ENCODE measurements at regions not wholly inside any gene's neighbourhood (a gene's known extent, or its start where the extent isn't known, plus 50 kb on each side); places are given as distances from the start of the nearest gene placed in this dataset.
"Not testable (repeated sequence)": the region's sequence is repeated elsewhere in the genome, so short reads cannot be mapped to it uniquely, and the experiment has no call there.

DNA sequence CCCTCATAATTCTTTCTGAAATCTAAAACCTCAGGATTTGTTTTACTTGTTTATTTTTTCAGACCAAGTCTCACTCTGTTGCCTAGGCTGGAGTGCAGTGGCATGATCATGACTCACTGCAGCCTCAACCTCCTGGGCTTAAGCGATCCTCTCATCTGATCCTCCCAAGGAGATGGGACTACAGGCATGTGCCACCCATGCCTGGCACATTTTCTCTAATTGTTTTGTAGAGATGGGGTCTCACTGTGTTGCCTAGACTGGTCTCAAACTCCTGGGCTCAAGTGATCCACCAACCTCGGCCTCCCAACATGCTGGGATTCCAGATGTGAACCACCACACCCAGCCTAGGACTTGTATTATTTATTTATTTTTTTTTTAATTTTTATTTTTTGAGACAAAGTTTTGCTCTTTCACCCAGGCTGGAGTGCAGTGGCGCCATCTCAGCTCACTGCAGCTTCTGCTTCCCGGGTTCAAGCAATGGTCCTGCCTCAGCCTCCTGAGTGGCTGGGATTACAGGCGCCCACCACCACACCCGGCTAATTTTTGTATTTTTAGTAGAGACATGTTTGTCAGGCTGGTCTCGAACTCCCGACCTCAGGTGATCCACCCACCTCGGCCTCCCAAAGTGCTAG, 281.9 kb downstream of the GOLGA6L6 start:
- DNase-seq, result not testable (repeated sequence)

DNA sequence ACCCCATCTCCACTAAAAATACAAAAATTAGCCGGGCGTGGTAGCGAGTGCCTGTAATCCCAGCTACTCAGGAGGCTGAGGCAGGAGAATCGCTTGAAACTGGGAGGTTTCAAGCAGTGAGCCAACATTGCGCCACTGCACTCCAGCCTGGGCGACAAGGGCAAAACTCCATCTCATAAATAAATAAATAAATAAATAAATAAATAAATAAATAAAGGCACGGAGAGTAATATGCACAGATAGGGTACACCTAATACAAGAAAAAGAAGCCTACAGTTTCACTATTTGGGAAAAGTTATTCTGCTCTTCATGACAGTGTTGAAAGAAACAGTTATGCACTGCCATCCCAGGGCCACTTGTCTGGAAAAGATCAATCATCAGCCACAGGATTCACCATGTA, 285.2 kb downstream of the GOLGA6L6 start:
- DNase-seq, result not testable (repeated sequence)

- not testable (repeated sequence) for DNase-seq
Measured at GRCh38 chr15:20255641-20256040, 286.0 kb downstream of the GOLGA6L6 start.

DNA sequence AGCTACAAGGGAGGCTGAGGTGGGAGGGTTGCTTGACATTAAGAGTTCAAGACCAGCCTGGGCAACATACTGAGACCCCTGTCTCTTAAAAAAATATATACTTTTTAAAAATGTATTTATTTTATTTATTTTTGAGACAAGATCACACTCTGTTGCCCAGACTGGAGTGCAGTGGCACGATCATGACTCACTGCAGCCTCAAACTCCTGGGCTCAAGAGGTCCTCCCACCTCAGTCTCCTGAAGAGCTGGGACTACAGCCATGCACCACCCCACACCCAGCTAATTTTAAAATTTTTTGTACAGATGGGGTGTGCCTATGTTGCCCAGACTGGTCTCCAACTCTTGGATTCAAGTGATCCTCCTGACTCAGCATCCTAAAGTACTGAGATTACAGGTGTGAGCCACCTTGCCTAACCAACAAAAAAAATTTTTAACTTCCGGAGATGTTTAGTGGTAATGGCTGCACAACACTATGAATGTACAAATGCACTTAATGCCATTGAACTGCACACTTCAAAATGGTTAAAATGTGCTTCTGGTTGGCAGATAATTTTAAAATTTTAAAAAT, 288.5 kb downstream of the GOLGA6L6 start:
- DNase-seq, result not testable (repeated sequence)

- not testable (repeated sequence) for DNase-seq
Measured at GRCh38 chr15:20252040-20252439, 289.6 kb downstream of the GOLGA6L6 start.

GRCh38 chr15:20251214-20252005, 290.2 kb downstream of the GOLGA6L6 start:
- not testable (repeated sequence) for DNase-seq

DNA sequence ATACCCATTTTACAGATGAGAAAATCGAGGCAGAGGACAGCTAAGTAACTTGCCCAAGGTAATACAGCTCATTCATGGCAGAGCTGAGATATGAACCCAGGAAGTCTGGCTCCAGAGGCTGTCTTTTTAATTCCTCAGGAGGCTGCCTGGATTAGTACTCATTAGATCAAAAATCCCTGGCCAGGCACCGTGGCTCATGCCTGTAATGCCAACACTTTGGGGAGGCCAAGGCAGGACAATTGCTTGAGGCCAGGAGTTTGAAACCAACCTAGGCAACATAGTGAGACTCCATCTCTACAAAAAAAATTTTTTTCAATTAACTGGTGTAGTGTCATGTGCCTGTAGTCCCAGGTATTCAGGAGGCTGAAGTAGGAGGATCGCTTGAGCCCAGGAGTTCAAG, 291.4 kb downstream of the GOLGA6L6 start:
- not testable (repeated sequence) for DNase-seq

- not testable (repeated sequence) for DNase-seq
Measured at GRCh38 chr15:20249677-20249970, 292.0 kb downstream of the GOLGA6L6 start.

DNA sequence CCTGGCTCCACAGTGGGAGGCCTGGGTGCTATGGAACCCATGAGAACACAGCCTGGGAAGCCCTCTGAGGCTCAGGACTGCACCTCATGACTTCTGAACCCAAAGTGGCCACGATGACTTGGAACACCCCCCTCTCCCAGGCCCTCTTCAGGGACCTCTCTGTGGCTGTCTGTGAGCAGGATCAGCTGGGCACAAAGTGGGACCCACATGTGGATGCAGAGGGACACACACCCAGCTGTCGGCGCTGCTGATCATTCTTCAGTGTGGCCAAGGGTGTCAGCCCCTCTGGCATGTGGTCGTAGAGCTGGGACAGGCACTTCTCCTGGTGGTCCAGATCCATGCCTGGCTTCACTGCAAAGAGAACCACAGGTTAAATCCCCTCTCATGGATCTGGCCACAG, 293.2 kb downstream of the GOLGA6L6 start:
- DNase-seq, result not testable (repeated sequence)

DNA sequence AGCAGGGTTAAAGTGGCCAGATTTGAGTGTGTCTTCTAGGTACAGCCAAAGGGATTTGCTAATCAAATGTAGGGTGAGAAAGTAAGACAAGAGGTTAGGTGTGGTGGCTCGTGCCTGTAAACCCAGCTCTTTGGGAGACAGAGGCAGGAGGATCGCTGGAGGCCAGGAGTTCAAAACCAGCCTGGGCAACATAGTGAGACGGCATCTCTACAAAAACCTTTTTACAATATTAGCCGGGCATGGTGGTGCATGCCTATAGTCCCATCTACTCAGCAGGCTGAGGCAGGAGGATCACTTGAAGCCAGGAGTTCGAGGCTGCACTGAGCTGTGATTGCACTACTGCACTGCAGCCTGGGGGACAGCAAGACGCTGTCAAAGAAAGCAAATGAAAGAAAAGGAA, 294.5 kb downstream of the GOLGA6L6 start:
- not testable (repeated sequence) for DNase-seq

GRCh38 chr15:20246624-20247023, 295.0 kb downstream of the GOLGA6L6 start:
- DNase-seq, result not testable (repeated sequence)

GRCh38 chr15:20245856-20246255, 295.7 kb downstream of the GOLGA6L6 start:
- not testable (repeated sequence) for DNase-seq

GRCh38 chr15:20244792-20245191, 296.8 kb downstream of the GOLGA6L6 start:
- DNase-seq, result not testable (repeated sequence)

DNA sequence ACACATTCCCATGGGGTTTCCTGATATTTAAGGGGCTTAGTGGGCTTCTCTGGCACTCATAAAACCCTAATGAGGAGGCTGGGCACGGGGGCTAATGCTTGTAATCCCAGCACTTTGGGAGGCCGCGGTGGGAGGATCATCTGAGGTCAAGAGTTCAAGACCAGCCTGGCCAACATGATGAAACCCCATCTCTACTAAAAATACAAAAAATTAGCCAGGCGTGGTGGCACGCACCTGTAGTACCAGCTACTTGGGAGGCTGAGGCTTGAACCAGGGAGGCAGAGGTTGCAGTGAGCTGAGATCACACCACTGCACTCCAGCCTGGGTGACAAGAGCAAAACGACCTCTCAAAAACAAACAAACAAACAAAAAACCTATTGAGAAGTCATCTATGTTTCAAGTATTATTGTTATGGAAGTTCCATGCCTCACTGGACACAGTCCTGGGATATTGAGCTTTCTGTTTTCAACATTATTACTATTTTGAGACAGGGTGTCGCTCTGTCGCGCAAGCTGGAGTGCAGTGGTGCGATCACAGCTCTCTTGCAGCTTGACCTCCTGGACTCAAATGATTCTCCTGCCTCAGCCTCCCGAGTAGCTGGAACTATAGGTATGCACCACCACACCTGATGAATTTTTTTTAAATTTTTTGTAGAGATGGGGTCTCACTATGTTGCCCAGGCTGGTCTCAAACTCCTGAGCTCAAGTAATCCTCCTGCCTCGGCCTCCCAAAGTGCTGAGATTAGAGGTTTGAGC, 297.9 kb downstream of the GOLGA6L6 start:
- not testable (repeated sequence) for DNase-seq

GRCh38 chr15:20240366-20240917, 301.2 kb downstream of the GOLGA6L6 start:
- not testable (repeated sequence) for DNase-seq

GRCh38 chr15:20239186-20239585, 302.4 kb downstream of the GOLGA6L6 start:
- DNase-seq, result not testable (repeated sequence)

DNA sequence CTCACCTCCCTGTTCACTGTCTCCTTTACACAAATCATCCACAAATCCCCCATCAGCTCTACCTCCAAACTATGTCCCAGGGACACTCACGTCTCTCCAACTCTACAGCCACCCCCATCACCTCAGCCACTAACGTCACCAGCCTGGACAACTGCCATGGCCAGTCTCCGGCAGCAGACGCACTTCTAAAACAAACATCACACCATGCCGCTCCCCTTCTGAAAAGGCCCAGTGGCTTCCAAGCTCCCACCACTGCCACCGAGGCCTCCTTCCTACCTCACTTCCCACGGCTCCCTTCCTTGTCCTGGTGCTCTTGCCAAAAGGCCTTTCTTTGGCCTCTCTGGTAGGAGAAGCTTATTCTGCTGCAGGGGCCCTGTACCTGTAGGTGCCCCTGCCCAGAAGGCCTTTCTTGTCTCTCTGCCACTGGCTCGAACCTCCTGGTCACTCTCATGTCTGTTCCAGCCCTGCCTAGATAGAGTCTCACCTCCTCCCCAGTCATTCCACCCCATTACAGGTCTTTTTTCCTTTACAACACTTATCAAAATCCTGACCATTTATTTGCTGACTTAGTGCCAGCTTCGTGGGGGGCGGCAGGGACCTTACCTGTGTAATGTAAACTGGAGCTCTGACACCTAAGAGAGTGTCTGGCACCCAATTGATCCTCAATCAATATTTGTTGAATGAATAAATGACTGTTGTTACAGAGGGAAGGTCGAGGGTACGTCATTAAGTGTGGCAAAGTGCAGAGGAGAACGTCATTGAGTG, 304.2 kb downstream of the GOLGA6L6 start:
- not testable (repeated sequence) for DNase-seq

DNA sequence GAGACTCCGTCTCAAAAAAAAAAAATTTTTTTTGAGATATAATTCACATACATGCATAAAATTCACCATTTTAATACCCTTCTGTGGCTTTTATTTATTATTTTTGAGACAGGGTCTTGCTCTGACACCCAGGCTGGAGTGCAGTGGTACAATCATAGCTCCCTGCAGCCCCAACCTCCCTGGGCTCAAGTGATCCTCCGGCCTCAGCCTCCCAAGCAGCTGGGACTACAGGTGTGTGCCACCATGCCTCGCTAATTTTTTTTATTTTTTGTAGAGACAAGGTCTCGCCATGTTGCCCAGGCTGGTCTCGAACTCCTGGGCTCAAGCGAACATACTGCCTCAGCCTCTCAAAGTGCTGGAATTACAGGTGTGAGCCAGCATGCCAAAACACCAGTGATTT, 305.9 kb downstream of the GOLGA6L6 start:
- DNase-seq, result not testable (repeated sequence)

DNA sequence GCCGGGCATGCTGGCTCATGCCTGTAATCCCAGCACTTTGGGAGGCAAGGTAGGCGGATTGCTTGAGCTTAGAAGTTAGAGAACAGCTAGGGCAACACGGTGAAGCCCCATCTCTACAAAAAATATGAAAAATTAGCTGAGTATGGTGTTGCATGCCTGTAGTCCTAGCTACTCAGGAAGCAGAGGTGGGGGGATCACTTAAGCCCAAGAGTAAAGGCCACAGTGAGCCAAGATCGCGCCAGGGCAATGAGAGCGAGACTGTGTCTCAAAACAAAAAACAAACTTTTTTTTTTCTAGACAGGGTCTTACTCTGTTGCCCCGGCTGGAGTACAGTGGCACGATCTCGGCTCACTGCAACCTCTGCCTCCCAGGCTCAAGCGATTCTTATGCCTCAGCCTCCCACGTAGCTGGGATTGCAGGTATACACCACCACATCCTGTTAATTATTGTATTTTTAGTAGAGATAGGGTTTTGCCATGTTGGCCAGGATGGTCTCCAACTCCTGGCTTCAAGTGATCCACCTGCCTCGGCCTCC, 307.5 kb downstream of the GOLGA6L6 start:
- DNase-seq, result not testable (repeated sequence)

GRCh38 chr15:20232457-20232856, 309.1 kb downstream of the GOLGA6L6 start:
- not testable (repeated sequence) for DNase-seq

- not testable (repeated sequence) for DNase-seq
Measured at GRCh38 chr15:20230656-20231055, 310.9 kb downstream of the GOLGA6L6 start.

- not testable (repeated sequence) for DNase-seq
Measured at GRCh38 chr15:20228791-20229190, 312.8 kb downstream of the GOLGA6L6 start.

All from NCI-H2171 treated with DMSO at 0.1 percent for 48 hours (cell line).